HG03558 (cell line): ENCODE measurements at regions not wholly inside any gene's neighbourhood (a gene's known extent, or its start where the extent isn't known, plus 50 kb on each side); places are given as distances from the start of the nearest gene placed in this dataset.
"Not testable (repeated sequence)": the region's sequence is repeated elsewhere in the genome, so short reads cannot be mapped to it uniquely, and the experiment has no call there.

Experiments
- ATAC-seq: cut with Tn5 transposase; IDR thresholded peaks from one replicate; pipeline ENCODE4 v1.9.1; 2021; ENCODE audit warnings: moderate number of reproducible peaks; ENCODE audit not compliant: unreplicated experiment; ENCODE audit errors: extremely low read depth

DNA sequence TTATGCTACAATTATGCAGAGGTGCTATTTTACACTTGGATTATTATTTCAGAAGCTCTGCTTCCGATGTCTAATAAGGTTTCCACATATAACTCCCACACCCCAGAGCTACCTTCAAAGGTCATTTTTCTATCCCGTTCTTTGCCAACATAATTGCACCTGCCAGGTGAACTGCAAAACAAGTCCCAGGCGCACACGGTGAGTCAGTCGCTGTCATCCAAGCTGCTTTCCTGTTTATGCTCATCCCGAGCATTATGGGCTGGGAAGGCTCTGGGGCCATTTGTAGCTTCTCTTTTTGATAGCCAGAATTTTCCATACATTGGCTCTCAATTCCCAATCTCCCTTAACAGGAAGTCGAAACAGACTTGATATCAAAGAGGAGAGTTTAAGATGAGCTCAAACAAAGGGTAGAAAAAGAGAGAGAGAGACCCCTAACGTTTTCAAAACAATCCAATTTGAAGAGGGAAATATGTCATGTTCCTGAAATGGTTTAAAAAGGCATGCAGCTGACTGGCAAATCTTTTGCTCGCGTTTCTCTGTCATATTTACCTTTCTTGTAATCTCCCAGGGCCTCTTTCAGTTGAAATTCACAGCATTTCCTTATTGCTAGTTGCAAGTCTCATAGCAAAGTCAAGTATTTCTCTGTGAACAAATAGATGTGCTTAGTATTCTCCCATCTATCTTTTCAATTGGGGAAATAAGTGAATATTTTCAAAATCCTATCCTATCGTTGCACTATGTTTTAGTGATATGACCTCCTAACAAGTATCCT, 815.9 kb downstream of the KCNA4 start:
- ATAC-seq = no peak

DNA sequence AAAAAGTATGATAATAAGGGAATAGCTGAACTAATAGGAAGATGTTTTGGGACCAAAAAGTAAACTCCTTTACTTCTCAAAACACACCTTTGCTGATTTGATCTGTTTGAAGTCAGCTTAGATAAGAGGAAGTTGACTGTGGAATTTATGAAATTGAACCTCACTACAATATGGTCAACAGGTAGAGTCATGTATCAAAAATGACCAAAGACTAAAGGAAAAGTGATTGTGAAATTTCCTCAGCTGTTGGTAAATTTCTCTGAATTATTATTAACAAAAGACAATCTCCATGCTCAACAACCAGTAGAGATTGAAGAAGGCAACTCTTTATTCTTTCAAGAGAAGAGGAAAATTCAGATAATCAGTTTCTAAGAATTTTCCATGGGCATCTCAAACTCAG, 826.5 kb downstream of the KCNA4 start:
- ATAC-seq = no peak

DNA sequence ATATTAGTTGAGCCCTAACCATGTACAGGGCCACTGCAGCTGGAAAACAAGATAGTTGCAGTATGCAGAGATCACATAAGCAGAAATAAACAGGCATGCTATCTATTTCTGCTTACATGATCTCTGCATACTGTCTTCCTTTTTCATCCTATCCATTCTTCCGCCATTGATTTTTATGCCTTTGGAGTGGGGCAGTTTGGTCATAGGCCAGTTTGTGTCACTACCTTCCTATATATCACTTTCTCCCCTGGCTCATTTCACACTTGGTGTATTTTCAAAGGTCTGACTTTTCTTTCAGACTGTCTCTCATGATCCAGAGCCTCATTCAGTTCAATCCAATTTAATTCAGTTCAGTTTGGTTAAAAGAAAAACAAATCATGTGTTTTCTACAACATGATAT, 829.6 kb downstream of the KCNA4 start:
- no peak for ATAC-seq

DNA sequence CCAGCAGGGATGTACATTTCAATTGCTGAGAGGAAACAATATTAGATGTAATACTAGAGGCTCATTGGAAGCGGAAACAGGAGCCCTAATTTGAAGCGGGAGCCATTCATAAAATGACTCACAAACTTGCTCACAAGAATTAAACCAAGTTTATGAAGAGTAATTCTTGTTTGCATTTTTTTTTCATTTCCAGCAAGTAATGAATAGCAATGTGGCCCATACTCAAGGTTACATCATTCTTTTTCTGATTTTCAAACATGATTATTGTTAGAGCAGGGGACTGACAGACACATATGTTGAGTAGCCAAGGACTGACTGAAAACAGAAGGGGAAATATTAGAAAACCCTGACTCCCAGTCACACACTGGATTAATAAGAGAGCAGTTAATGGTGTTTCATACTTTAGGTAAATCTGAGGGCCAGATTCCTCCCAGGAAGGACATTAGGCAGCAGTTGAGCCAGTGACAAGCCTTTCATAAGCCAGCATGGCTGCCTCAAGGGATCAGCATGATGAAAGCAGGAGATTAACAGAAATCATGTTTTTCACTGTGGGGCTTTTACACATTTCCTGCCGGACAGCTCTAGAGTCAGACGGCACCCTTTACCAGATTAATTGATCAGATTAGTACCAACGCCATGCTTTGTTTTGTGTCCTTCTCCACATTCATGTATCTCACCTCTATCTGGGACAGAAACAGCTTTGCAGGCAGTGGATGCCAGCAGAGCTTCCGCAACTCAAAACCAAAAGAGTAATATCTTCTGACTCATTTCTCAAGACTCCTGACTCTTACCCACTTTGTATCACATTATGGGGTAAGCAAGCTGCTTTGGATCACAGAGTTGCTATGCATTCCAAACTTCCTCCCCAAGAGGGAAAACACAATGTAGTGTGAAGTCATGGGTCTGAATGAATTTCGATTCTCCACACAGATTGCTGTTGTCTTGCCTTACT, 831.6 kb downstream of the KCNA4 start:
- no peak for ATAC-seq

DNA sequence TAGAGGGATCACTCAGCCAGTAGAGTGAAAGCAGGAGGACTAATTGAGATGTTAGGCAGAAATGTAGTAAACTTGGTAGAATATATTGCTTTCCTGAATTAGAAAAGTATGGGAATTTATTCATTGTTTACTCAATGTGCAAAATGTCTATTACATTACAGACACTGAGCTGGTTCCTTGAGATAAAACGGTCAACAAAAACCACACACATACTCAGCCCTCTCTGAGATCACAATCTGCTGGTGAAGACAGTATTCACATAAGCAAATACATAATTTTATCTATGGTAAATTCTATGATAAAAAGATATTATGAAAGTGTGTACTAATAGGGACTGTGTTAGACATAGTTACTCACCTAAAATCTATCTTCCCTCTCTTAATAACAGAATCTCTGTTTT, 833.5 kb downstream of the KCNA4 start:
- no peak for ATAC-seq

DNA sequence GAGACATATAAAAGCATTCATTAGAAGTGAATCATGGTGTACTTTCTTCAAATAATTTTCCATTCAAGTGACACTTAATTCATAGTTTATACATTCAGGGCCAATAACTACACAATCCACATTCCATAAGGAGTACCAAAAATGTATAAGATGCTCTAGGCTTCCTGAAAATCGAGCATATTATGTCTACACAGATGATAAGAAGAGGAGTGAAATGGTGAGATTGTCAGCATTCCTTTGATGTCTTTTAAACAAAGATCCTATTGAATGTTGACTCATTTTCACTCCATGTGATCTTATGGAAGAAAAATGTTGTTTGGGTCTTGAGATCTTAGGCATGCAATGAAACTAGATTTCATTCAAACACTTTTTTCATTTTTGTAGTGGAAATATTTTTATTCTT, 843.2 kb downstream of the KCNA4 start:
- no peak for ATAC-seq

DNA sequence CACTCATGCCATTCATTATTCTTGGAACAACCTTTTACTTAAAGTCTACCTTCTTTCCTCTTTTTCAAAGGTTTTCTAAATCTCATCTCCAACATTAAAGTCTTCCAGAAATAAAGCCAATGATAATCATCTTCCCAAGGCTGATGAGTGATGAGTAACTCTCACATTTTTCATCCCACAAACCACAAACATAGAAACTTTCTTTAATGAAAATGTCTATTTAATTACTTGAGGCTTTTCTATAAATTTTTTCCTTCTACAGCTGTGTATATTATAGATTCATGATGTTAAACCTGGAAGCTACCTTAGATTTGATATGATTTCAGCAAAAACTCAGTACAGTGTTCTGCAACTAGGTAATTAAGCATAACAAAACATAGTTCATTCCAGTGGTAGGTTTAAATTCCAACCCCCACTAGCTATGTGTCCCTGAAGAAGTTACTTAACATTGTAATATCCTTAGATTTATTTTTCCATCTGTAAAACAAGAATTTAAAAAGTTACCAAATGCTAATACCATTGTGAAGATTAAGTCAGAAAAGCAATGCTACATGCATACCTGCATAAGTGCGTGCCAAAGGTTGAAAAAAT, 845.4 kb downstream of the KCNA4 start:
- ATAC-seq = no peak

DNA sequence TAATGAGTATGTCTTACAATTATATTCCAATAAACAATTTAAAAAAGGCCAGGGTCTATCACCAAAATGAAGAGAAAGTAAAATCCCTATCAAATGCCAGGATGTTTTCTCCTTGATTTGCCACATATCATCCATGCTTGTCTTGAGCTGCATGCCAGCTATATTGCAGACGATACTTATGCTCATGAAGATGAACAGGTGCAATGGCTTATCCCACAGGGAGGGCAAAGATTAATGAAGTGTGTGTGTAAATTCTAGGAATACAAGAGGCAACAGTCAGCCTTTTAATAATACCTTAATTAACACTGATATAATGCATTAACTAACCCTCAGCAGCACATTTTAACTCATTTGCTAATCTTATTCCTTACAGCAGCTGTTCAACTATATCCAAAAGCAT, 850.5 kb downstream of the KCNA4 start:
- ATAC-seq = no peak

DNA sequence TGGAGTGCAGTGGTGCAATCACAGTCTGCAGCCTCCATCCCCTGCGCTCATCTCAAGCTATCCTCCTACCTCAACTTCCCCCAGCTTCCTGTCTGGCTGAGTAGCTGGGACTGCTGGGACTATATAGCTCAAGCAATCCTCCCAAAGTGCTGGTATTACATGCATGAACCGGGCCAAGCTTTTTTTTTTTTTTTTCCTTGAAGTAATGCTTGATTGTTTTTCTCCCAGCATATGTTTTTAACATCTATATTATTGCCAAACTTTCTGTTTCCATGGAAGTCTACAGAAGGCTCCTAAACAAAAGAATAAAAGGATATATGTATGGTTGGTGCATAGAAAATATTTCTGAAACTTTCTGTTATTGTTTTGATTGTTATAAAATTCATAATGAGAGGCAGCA, 853.6 kb downstream of the KCNA4 start:
- no peak for ATAC-seq

DNA sequence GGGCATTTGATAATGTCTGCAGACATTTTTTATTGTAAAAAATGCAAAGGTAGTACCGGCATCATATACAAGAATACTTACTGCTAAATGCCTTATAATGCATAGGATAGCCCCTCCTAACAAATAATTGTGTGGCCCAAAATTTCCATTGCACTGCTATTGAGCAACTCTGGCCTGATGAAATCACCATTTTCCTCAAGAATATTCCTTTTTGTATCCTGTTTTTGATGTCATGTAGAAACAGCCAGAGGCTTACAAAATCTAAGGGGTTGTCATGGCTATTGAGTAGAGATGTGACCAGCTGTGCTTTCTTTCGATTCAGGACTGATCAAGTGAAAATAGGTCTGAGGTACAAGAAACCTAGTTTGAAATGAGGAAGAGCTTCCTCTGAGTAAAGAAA, 854.3 kb downstream of the KCNA4 start:
- ATAC-seq = no peak

DNA sequence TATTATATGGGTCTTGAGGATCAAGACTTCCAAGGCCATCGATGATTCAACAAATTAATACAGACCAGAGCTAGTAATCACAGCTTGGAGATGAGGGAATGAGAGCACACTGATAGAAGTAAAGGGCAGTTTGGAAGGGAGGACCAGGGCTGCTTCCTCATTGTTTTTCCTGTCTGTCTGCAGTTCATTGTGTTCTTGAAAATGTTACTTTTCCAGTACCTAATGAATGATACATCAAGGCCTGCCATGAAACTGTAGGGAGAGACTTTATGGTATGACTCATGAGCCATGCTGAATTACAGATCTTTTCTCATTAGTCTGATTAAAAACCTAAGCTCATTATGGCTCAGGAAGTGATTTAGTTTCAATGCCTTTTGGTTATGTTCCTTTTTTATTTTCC, 855.6 kb downstream of the KCNA4 start:
- no peak for ATAC-seq

DNA sequence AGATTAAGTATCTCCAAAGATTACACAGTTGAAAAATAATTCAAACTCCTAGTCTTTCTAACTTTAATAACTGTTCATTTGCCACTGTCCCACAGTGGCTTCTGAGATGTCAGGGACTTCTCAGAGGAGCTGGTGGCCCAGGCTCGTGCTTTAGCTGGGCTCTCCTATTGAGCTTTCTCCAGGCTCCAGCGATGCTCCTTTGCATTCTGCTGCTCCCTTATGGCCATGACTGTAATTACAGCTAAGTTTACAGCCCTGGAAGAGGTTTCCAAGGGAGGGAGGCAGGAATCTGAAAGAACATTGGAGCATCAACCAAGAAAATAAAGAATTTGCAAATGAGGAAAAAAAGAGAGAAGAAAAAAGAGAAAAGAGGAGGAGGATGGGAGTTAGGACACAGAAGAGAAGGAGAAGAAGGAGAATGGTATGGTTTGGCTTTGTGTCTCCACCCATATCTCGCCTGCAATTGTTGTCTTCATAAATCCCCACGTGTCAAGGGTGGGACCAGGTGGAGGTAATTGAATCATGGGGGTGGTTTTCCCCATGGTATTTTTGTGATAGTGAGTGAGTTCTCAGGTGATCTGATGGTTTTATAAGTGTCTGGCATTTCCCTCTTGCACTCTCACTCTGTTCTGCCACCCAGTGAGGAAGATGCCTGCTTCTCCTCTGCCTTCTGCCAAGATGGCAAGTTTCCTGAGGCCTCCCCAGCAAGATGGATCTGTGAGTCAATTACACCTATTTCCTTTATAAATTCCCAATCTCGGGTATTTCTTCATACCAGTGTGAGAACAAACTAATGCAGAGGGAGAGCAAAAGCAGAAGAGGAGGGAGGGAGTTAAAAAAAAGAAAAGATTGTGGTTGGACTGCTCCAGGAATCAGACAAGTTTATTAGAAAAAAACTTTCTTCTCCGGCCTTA, 857.0 kb downstream of the KCNA4 start:
- no peak for ATAC-seq

DNA sequence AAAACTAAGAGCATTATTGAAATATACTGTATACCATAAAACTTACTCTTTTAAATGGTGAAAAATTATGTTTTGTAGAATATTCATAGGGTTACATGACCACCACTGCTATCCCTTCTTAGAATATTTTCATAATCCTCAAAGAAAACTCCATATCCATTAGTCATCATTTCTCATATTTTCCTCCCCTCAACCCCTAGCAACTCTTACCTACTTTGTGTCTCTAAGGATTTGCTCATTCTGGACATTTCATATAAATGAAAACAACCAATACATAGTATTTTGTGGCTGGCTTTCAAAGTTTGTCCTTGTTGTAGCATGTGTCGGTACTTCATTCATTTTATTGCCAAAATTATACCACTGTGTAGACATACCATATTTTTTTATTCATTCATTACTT, 863.8 kb downstream of the KCNA4 start:
- ATAC-seq = no peak

DNA sequence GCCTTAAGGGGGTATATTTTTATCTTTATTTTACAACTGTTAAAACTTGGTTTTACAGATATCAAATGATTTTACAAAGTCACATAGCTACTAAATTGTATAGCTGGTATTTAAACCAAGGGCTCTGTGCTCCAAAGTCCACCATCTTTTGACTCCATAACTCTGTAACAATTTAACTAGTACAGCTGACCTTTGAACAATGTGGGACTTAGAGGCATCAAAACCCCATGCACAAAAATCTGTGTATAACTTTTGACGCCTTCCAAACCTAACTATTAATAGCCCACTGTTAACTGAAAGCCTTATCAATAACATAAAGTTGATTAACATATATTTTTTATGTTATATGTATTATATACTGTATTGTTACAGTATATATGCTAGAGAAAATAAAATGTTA, 874.3 kb downstream of the KCNA4 start:
- not testable (repeated sequence) for ATAC-seq

DNA sequence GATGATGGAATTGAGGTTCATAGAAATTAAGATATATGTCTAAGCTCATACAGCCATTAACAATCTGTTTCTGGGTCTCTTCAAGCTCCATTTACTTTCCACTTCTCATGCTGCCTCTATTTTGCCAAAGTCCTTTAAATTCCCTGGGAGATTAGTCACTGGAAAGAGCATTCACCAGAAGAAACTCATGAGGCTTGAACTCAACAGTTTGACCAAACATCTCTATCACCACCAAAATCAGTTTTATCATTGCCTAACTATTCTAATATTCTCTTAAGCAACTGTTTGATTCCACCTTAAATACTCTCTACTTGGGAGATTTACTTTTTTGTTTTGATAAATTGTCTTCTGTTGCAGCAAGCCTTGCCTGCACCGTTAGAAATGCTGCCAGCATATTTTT, 881.3 kb downstream of the KCNA4 start:
- no peak for ATAC-seq

DNA sequence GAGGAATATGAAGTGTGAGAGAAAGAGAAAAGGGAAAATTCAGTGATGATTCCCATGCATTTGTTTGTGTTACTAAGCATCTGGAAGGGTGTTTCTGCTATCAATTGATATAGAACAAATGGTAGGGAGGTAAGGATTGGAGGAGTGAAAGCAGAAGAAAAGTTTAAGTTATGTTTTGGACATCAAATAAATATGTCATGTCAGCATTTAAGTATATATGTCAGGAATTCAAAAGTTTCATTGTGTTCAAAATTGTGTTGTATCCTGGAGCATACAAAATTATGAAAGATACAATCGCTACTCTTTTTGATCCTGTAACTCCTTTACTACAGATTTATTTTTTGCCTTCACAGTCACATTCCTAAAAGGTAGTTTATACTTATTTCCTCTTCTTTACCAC, 885.8 kb downstream of the KCNA4 start:
- ATAC-seq = no peak

DNA sequence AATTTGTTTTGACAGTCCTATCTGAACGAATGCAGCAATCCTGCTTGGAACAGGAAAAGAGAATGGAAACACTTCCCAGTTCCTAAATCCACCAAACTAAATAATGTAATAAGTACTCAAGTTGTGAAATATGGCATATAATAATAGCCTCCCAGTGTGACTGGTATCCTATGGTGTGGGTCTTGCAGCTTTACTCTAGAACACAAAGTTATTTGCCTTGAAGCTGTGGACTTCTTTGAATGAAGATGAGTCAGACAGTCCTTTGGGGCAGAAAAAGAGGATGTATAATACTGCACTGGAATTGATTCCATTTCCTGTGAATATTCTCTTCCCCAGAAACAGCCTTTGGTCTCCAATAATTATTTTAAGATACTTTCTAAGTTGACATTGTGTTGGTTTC, 887.0 kb downstream of the KCNA4 start:
- ATAC-seq = no peak

DNA sequence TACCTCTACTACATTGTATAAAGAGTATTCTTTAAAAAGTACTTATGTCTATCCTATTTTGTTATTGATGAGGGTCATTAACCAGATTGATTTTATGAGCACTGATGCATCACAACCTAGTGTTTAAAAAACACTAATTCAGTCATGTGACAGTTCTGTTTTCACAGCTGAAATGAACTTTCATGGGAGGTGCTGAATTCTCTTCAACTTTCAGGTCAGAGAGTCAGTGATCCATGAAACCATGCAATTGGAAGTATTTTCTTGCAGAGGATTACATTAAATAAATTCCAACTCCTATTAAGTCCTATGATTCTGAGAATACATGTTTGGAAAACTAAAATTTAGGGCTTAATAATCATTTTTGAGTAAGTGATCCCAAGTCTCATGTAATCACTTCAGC, 889.4 kb downstream of the KCNA4 start:
- no peak for ATAC-seq

DNA sequence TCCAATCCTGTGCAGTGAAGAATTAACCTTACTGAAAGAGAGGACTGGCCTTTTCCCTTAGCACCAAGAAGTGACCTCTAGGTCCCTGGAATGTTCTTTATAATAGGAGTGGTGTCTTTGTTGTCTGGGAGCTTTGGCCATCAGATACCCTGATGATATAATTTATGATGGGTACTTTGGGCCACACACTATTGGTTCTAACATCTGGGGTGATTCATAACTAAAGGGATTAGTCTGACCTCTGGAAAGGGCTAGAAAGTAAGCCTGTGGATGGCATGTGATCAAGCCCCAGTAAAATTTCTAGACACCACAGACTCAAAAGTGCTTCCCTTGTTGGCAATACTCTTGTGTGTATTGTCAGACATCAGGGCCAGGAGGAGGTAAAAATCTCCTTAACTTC, 891.2 kb downstream of the KCNA4 start:
- no peak for ATAC-seq

DNA sequence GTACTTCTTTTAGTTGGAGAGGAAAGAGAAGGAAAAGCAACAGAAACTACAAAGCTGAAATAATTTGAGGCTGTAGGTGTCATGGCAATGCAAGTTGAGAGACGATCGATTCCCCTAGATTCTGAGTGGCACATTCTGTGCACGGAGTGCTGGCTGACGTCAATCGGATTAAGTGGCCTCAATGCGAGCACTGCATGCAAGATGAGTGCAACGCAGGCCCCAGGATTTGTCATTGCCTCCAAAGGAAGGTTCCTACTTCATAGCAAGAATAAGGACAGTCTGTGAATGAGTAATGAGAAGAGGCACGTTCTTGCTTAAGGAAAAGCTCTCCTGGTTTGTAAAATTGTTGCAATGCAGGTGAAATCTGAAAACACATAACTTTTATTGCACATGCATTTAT, 892.4 kb downstream of the KCNA4 start:
- ATAC-seq = no peak
